HG03521 (cell line): ENCODE measurements at regions not wholly inside any gene's neighbourhood (a gene's known extent, or its start where the extent isn't known, plus 50 kb on each side); places are given as distances from the start of the nearest gene placed in this dataset.

Experiments used
- ATAC-seq: cut with Tn5 transposase; IDR thresholded peaks from one replicate; pipeline ENCODE4 v1.9.1; 2021; ENCODE audit warnings: mild to moderate bottlenecking, moderate library complexity; ENCODE audit not compliant: unreplicated experiment

GRCh38 chr4:83677656-83678055 is 141.7 kb downstream of the GPAT3 start:
- ATAC-seq, result no peak

- ATAC-seq, result no peak
Observed at GRCh38 chr4:83664741-83665140, 128.8 kb downstream of the GPAT3 start.

- ATAC-seq, result no peak
Observed at GRCh38 chr4:83664071-83664470, 128.2 kb downstream of the GPAT3 start.

GRCh38 chr4:83662204-83662603 is 126.3 kb downstream of the GPAT3 start:
- ATAC-seq, result no peak

- no peak for ATAC-seq
Observed at GRCh38 chr4:83661359-83661758, 125.5 kb downstream of the GPAT3 start.

GRCh38 chr4:83660578-83660977 is 124.7 kb downstream of the GPAT3 start:
- no peak for ATAC-seq

GRCh38 chr4:83658806-83659205 is 122.9 kb downstream of the GPAT3 start:
- no peak for ATAC-seq

GRCh38 chr4:83657336-83657735 is 121.4 kb downstream of the GPAT3 start:
- no peak for ATAC-seq
